Breast epithelium (tissue), 3 donors: ENCODE measurements at regions not wholly inside any gene's neighbourhood (a gene's known extent, or its start where the extent isn't known, plus 50 kb on each side); places are given as distances from the start of the nearest gene placed in this dataset.
A peak's percentile ranks its signal among the peaks of the same experiment; 100 is the strongest.

Experiments
- POLR2A ChIP-seq: fragments of 450-650 bp; IDR thresholded peaks from one replicate; pipeline ENCODE4 v1.6.1; 2016; ENCODE audit warnings: antibody characterized with exemption, mild to moderate bottlenecking, moderate library complexity
- TF ChIP-seq, protein P1 (sequence below), 3 donors: fragments of 450-650 bp; IDR thresholded peaks; one replicate each; pipeline ENCODE4 v1.5.1; 2016 to 2017; ENCODE audit warnings: antibody characterized with exemption in 3 of 3, mild to moderate bottlenecking in 3 of 3, moderate library complexity in 3 of 3

GRCh38 chr5:4384649-4385048 lies 755.5 kb upstream of the ADAMTS16 start:
- TF ChIP-seq, protein P1, sequence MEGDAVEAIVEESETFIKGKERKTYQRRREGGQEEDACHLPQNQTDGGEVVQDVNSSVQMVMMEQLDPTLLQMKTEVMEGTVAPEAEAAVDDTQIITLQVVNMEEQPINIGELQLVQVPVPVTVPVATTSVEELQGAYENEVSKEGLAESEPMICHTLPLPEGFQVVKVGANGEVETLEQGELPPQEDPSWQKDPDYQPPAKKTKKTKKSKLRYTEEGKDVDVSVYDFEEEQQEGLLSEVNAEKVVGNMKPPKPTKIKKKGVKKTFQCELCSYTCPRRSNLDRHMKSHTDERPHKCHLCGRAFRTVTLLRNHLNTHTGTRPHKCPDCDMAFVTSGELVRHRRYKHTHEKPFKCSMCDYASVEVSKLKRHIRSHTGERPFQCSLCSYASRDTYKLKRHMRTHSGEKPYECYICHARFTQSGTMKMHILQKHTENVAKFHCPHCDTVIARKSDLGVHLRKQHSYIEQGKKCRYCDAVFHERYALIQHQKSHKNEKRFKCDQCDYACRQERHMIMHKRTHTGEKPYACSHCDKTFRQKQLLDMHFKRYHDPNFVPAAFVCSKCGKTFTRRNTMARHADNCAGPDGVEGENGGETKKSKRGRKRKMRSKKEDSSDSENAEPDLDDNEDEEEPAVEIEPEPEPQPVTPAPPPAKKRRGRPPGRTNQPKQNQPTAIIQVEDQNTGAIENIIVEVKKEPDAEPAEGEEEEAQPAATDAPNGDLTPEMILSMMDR (IDR thresholded peaks at IDR 0.05): peak in 1 of 3 donors; percentile 22
- TF ChIP-seq POLR2A: no peak
